Panc1 (cell line): ENCODE measurements at regions not wholly inside any gene's neighbourhood (a gene's known extent, or its start where the extent isn't known, plus 50 kb on each side); places are given as distances from the start of the nearest gene placed in this dataset.
A peak's percentile ranks its signal among the peaks of the same experiment; 100 is the strongest.

Experiments used
- ATAC-seq: fragments of 200-7000 bp; cut with Tn5 transposase; 2 replicates; pipeline ENCODE4 v1.9.1; 2020; ENCODE audit warnings: mild to moderate bottlenecking, moderate library complexity
- BruUV-seq: library from RNA; stranded (reverse); fragments of 400-500 nt; replicated peaks from 2 replicates; lab custom pipeline; 2021; lab: Mats Ljungman, UMichigan
- CTCF ChIA-PET: fragments of 300-600 bp; sonication (Branson Sonifier 250); formaldehyde crosslinking; loops from one replicate; lab custom pipeline; 2022; ENCODE audit warnings: antibody characterized with exemption; lab: Charles Lee
- POLR2A ChIA-PET: fragments of 300-600 bp; sonication (Branson Sonifier 250); formaldehyde crosslinking; loops from one replicate; lab custom pipeline; 2022; ENCODE audit warnings: antibody characterized with exemption; lab: Charles Lee
- DNase-seq: peaks from one replicate; pipeline ENCODE4 v3.0.0-alpha.2; 2010; ENCODE audit warnings: low read depth, low spot score
- H3K27ac ChIP-seq: 2 replicates; pipeline ENCODE4 v1.5.1; 2011; ENCODE audit warnings: mild to moderate bottlenecking, low read length, inconsistent platforms
- H3K27me3 ChIP-seq: fragments of 200-500 bp; sonication (Bioruptor generic); 2 replicates; pipeline ENCODE4 v1.6.0; 2014; ENCODE audit warnings: low read length, inconsistent platforms; ENCODE audit not compliant: control insufficient read depth, insufficient read depth
- H3K36me3 ChIP-seq: fragments of 200-500 bp; sonication (Bioruptor generic); 2 replicates; pipeline ENCODE4 v1.5.1; 2014; ENCODE audit warnings: inconsistent platforms, mild to moderate bottlenecking, low read length, moderate library complexity; ENCODE audit not compliant: control insufficient read depth, insufficient read depth
- H3K4me1 ChIP-seq: 2 replicates; pipeline ENCODE4 v1.5.1; 2011; ENCODE audit warnings: inconsistent platforms, mild to moderate bottlenecking, low read length, moderate library complexity; ENCODE audit not compliant: control insufficient read depth, insufficient read depth
- H3K4me3 ChIP-seq, 2 experiments: 2 replicates each; pipeline ENCODE4 v1.5.1; 2011 to 2012; ENCODE audit warnings: low read depth in 2 of 2, low read length in 2 of 2, mild to moderate bottlenecking in 2 of 2, inconsistent platforms in 1 of 2, moderate library complexity in 1 of 2
- H3K9me3 ChIP-seq: fragments of 200-500 bp; sonication (Bioruptor generic); 2 replicates; pipeline ENCODE4 v1.5.1; 2014; ENCODE audit warnings: low read depth, mild to moderate bottlenecking, inconsistent platforms, low read length, moderate library complexity; ENCODE audit not compliant: control insufficient read depth, insufficient read depth
- CTCF ChIP-seq: fragments of 450-650 bp; IDR thresholded peaks from 2 replicates; pipeline ENCODE4 v1.5.1; 2017; ENCODE audit warnings: mild to moderate bottlenecking
- POLR2AphosphoS5 ChIP-seq: IDR thresholded peaks from 2 replicates; pipeline ENCODE4 v1.6.1; 2012; ENCODE audit warnings: mild to moderate bottlenecking, low read depth, low read length, moderate library complexity
- REST ChIP-seq, 2 experiments: IDR thresholded peaks; 2 replicates each; pipeline ENCODE4 v1.6.1; 2011 to 2012; ENCODE audit warnings: low read depth in 2 of 2, control low read depth in 1 of 2, low read length in 1 of 2, mild to moderate bottlenecking in 1 of 2, moderate library complexity in 1 of 2; ENCODE audit not compliant: insufficient read depth in 1 of 2
- SIN3A ChIP-seq: IDR thresholded peaks from 2 replicates; pipeline ENCODE4 v1.6.1; 2012; ENCODE audit warnings: low read depth, mild to moderate bottlenecking, low read length, moderate library complexity, borderline replicate concordance; ENCODE audit not compliant: insufficient read depth
- TCF7L2 ChIP-seq: IDR thresholded peaks from 2 replicates; pipeline ENCODE4 v1.6.1; 2011; ENCODE audit warnings: mild to moderate bottlenecking, low read depth, low read length, inconsistent platforms
- in situ Hi-C: cut with HindIII; loops from 2 replicates; pipeline ENCODE4 v1.10.0; 2016; ENCODE audit warnings: low sequenced_read_pairs, low pct_unique_long_range_greater_than_20kb
- intact Hi-C: fragments of 100-400 bp; cut with micrococcal nuclease; formaldehyde crosslinking; loops from one replicate; pipeline ENCODE4 v1.10.0; 2022; ENCODE audit not compliant: unreplicated experiment

GRCh38 chr17:72538443-72538842 lies 417.6 kb downstream of the SOX9 start:
- H3K36me3 ChIP-seq = no peaks in the 10 kb centered on the region
- peaks cover 82% of the 10 kb centered on the region for H3K4me1 ChIP-seq
- CTCF ChIA-PET = interaction anchor here (1.6 kb wide), 1 partner anchor 18 kb away, joined by 6 read pairs; no protein-coding TSS in a partner anchor
- in situ Hi-C loops = no loop called here
- H3K4me3 ChIP-seq = peak overlapping the region in 1 of 2 experiments; percentile 39; a peak in 2 of 4 replicates
- no peak for ATAC-seq
- POLR2A ChIA-PET = no interaction called here
- DNase-seq = no peak
- no TSS peak for BruUV-seq
- no peaks in the 10 kb centered on the region for H3K27me3 ChIP-seq
- peak overlapping the region; percentile 81 for H3K27ac ChIP-seq
- no peak for TF ChIP-seq SIN3A
- intact Hi-C loops = loop anchor here (10.0 kb wide), 1 partner anchor 1064 kb away; no protein-coding TSS in a partner anchor
- H3K9me3 ChIP-seq = no peaks in the 10 kb centered on the region; the same call in 1 of the 2 replicates

- CTCF ChIA-PET = interaction anchor here (0.5 to 1.6 kb wide), 4 partner anchors 18 to 384 kb away, joined by 3 to 6 read pairs (median 4); no protein-coding TSS in a partner anchor
- ATAC-seq = peak; percentile 35; the same call in 1 of the 2 replicates
- Histone ChIP-seq H3K27me3 (no peaks in the 10 kb centered on the region), H3K4me1 (peaks cover 80% of the 10 kb centered on the region), H3K36me3 (no peaks in the 10 kb centered on the region), H3K27ac (peak overlapping the region; percentile 81), H3K4me3 (peak overlapping the region in 1 of 2 experiments; percentile 39; a peak in 2 of 4 replicates), H3K9me3 (no peaks in the 10 kb centered on the region; the same call in 1 of the 2 replicates)
- TF ChIP-seq CTCF = no peak
- TF ChIP-seq REST (IDR thresholded peaks at IDR 0.05; ENCODE audit: insufficient read depth in 1 of 2, low read depth in 2 of 2, low read length in 1 of 2) = no peak
- no peak for TF ChIP-seq SIN3A
- TF ChIP-seq TCF7L2 = no peak
- TF ChIP-seq POLR2AphosphoS5 = no peak
- POLR2A ChIA-PET = interaction anchor here (0.5 to 0.7 kb wide), 3 partner anchors 52 to 417 kb away, joined by 3 to 8 read pairs (median 6); no protein-coding TSS in a partner anchor
- in situ Hi-C loops (no loop called here), intact Hi-C loops (loop anchor here (10.0 kb wide), 1 partner anchor 1064 kb away; no protein-coding TSS in a partner anchor)
- no TSS peak for BruUV-seq
- DNase-seq = no peak
Observed at GRCh38 chr17:72538901-72539352, 418.1 kb downstream of the SOX9 start.
